ENCODE measurements at regions not wholly inside any gene's neighbourhood (a gene's known extent, or its start where the extent isn't known, plus 50 kb on each side); places are given as distances from the start of the nearest gene placed in this dataset.

GRCh38 chr2:72013726-72014125, 133.9 kb downstream of the CYP26B1 start:
- Histone ChIP-seq H3K36me3 (ENCODE audit: control insufficient read depth, insufficient read depth, low read length) (no peaks in the 10 kb centered on the region), H3K27ac (ENCODE audit: low read depth, low read length, severe bottlenecking) (no peak overlapping the region), H3K4me3 (ENCODE audit: extremely low read depth, insufficient read depth, low read length, poor library complexity, severe bottlenecking) (no peak overlapping the region), H3K9me3 (ENCODE audit: control insufficient read depth, low read length) (no peaks in the 10 kb centered on the region), H3K4me1 (ENCODE audit: control insufficient read depth, insufficient read depth, low read length, poor library complexity, severe bottlenecking) (no peaks in the 10 kb centered on the region)
- WGBS, 2 experiments (ENCODE audit: insufficient coverage in 2 of 2), result 100% methylated on average over 4 of the region's 6 CpGs

GRCh38 chr2:72012886-72013574, 134.6 kb downstream of the CYP26B1 start:
- Histone ChIP-seq H3K27ac (ENCODE audit: low read depth, low read length, severe bottlenecking) (no peak overlapping the region), H3K9me3 (ENCODE audit: control insufficient read depth, low read length) (no peaks in the 10 kb centered on the region), H3K4me3 (ENCODE audit: extremely low read depth, insufficient read depth, low read length, poor library complexity, severe bottlenecking) (no peak overlapping the region), H3K4me1 (ENCODE audit: control insufficient read depth, insufficient read depth, low read length, poor library complexity, severe bottlenecking) (no peaks in the 10 kb centered on the region), H3K36me3 (ENCODE audit: control insufficient read depth, insufficient read depth, low read length) (no peaks in the 10 kb centered on the region)
- WGBS, 2 experiments (ENCODE audit: insufficient coverage in 2 of 2), result 62 to 74% methylated on average over 7 of the region's 9 CpGs

- H3K4me3 ChIP-seq (ENCODE audit: extremely low read depth, insufficient read depth, low read length, poor library complexity, severe bottlenecking), result no peak overlapping the region
- H3K27ac ChIP-seq (ENCODE audit: low read depth, low read length, severe bottlenecking), result no peak overlapping the region
- no peaks in the 10 kb centered on the region for H3K36me3 ChIP-seq (ENCODE audit: control insufficient read depth, insufficient read depth, low read length)
- no peaks in the 10 kb centered on the region for H3K9me3 ChIP-seq (ENCODE audit: control insufficient read depth, low read length)
- H3K4me1 ChIP-seq (ENCODE audit: control insufficient read depth, insufficient read depth, low read length, poor library complexity, severe bottlenecking), result no peaks in the 10 kb centered on the region
- 89 to 96% methylated on average over 5 to 6 of the region's 6 CpGs for WGBS, 2 experiments (ENCODE audit: insufficient coverage in 2 of 2)
These were observed 135.9 kb downstream of the CYP26B1 start for GRCh38 chr2:72011791-72012190.

DNA sequence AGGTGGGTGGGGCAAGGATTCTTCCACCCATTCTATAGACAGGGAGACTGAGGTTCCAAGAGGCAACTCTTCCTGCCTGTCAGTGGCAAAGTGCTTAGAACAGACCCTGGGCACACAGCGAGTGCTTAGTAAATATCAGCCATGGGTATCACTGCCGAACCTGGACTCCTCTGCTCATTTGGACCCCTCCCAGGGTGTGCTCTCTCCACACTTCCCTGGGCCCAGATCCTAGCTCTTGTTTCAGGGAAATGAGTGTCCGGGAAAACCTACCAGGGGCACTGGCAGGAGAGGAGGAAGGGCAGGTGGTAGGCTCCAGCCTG, 136.3 kb downstream of the CYP26B1 start:
- no peak overlapping the region for H3K4me3 ChIP-seq (ENCODE audit: extremely low read depth, insufficient read depth, low read length, poor library complexity, severe bottlenecking)
- no peak overlapping the region for H3K27ac ChIP-seq (ENCODE audit: low read depth, low read length, severe bottlenecking)
- no peaks in the 10 kb centered on the region for H3K4me1 ChIP-seq (ENCODE audit: control insufficient read depth, insufficient read depth, low read length, poor library complexity, severe bottlenecking)
- WGBS, 2 experiments (ENCODE audit: insufficient coverage in 2 of 2), result 90 to 100% methylated on average over 2 to 3 of the region's 3 CpGs
- no peaks in the 10 kb centered on the region for H3K36me3 ChIP-seq (ENCODE audit: control insufficient read depth, insufficient read depth, low read length)
- no peaks in the 10 kb centered on the region for H3K9me3 ChIP-seq (ENCODE audit: control insufficient read depth, low read length)

- H3K4me1 ChIP-seq (ENCODE audit: control insufficient read depth, insufficient read depth, low read length, poor library complexity, severe bottlenecking), result no peaks in the 10 kb centered on the region
- no peak overlapping the region for H3K4me3 ChIP-seq (ENCODE audit: extremely low read depth, insufficient read depth, low read length, poor library complexity, severe bottlenecking)
- no peaks in the 10 kb centered on the region for H3K36me3 ChIP-seq (ENCODE audit: control insufficient read depth, insufficient read depth, low read length)
- H3K9me3 ChIP-seq (ENCODE audit: control insufficient read depth, low read length), result no peaks in the 10 kb centered on the region
- 87 to 88% methylated on average over 6 to 9 of the region's 13 CpGs for WGBS, 2 experiments (ENCODE audit: insufficient coverage in 2 of 2)
- H3K27ac ChIP-seq (ENCODE audit: low read depth, low read length, severe bottlenecking), result no peak overlapping the region
These were observed 136.9 kb downstream of the CYP26B1 start for GRCh38 chr2:72010647-72011369.

DNA sequence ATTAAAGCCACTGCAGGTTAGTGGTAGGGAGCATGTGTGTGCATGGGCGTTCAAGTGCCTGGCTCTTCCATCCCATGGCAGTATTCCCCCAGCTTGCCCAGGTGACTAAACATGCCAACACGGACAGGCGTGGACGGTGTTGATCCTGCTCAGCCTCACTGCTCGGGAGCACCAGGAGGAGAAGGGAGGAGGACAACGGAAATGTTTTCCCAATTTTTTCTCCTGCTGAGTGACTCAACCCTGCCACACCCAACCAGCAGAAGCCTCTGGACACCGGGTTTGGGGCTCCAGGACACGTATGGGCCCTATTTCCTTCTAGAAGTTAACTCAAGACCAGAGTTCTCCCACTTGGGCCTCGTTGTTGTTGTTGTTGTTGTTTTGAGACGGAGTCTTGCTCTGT, 139.1 kb downstream of the CYP26B1 start:
- Histone ChIP-seq H3K4me3 (ENCODE audit: extremely low read depth, insufficient read depth, low read length, poor library complexity, severe bottlenecking) (no peak overlapping the region), H3K27ac (ENCODE audit: low read depth, low read length, severe bottlenecking) (no peak overlapping the region), H3K4me1 (ENCODE audit: control insufficient read depth, insufficient read depth, low read length, poor library complexity, severe bottlenecking) (no peaks in the 10 kb centered on the region), H3K36me3 (ENCODE audit: control insufficient read depth, insufficient read depth, low read length) (no peaks in the 10 kb centered on the region), H3K9me3 (ENCODE audit: control insufficient read depth, low read length) (no peaks in the 10 kb centered on the region)
- WGBS, 2 experiments (ENCODE audit: insufficient coverage in 2 of 2), result 85 to 97% methylated on average over 9 to 10 of the region's 10 CpGs

DNA sequence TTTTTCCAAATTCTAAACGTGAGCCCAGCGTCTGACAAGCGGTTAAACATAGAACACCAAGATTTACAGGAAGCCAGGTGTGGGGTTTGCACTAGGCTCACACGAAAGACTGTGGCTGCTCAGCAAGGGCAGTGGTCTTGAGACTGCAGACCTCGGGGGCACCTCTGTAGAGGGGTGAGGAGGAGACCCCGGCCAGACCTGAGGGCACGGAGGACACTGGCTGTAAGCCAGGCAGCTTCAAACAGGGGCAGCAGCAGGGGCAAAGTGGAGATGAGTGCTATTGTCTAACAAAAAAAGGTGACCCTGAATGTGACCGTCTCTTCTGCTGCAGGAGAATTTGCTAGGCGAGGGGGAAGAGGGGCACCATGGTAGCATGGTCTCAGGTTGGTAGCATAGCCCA, 140.3 kb downstream of the CYP26B1 start:
- WGBS, 2 experiments (ENCODE audit: insufficient coverage in 2 of 2), result 87 to 94% methylated on average over 8 to 9 of the region's 9 CpGs
- no peak overlapping the region for H3K4me3 ChIP-seq (ENCODE audit: extremely low read depth, insufficient read depth, low read length, poor library complexity, severe bottlenecking)
- no peak overlapping the region for H3K27ac ChIP-seq (ENCODE audit: low read depth, low read length, severe bottlenecking)
- no peaks in the 10 kb centered on the region for H3K9me3 ChIP-seq (ENCODE audit: control insufficient read depth, low read length)
- H3K4me1 ChIP-seq (ENCODE audit: control insufficient read depth, insufficient read depth, low read length, poor library complexity, severe bottlenecking), result no peaks in the 10 kb centered on the region
- no peaks in the 10 kb centered on the region for H3K36me3 ChIP-seq (ENCODE audit: control insufficient read depth, insufficient read depth, low read length)

GRCh38 chr2:72006188-72006736, 141.4 kb downstream of the CYP26B1 start:
- H3K9me3 ChIP-seq (ENCODE audit: control insufficient read depth, low read length), result no peaks in the 10 kb centered on the region
- H3K4me3 ChIP-seq (ENCODE audit: extremely low read depth, insufficient read depth, low read length, poor library complexity, severe bottlenecking), result no peak overlapping the region
- WGBS, 2 experiments (ENCODE audit: insufficient coverage in 2 of 2), result 89 to 90% methylated on average over 7 to 8 of the region's 8 CpGs
- H3K4me1 ChIP-seq (ENCODE audit: control insufficient read depth, insufficient read depth, low read length, poor library complexity, severe bottlenecking), result no peaks in the 10 kb centered on the region
- H3K36me3 ChIP-seq (ENCODE audit: control insufficient read depth, insufficient read depth, low read length), result no peaks in the 10 kb centered on the region
- no peak overlapping the region for H3K27ac ChIP-seq (ENCODE audit: low read depth, low read length, severe bottlenecking)

DNA sequence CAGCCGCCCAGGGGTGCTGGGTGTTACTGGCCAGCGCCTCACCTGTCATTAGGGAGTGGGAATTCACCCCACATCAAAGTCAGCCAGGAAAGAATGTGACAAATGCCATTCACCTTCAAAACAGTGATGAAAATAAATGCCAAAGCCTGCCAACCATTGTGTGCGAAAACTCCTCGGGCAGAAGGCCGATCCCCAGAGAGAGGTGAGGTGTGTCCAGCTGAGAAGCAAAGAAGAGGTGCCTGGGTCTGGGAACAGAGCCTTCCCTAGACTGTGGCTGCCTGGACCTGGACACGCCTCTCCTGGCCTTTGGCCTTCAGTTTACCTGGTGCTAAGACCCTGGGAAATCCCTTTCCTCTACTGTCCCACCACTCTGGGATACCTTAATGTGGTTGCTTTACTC, 142.7 kb downstream of the CYP26B1 start:
- no peaks in the 10 kb centered on the region for H3K36me3 ChIP-seq (ENCODE audit: control insufficient read depth, insufficient read depth, low read length)
- WGBS, 2 experiments (ENCODE audit: insufficient coverage in 2 of 2), result 90 to 93% methylated on average over 6 of the region's 6 CpGs
- no peak overlapping the region for H3K4me3 ChIP-seq (ENCODE audit: extremely low read depth, insufficient read depth, low read length, poor library complexity, severe bottlenecking)
- H3K27ac ChIP-seq (ENCODE audit: low read depth, low read length, severe bottlenecking), result no peak overlapping the region
- H3K4me1 ChIP-seq (ENCODE audit: control insufficient read depth, insufficient read depth, low read length, poor library complexity, severe bottlenecking), result peaks cover 5% of the 10 kb centered on the region
- H3K9me3 ChIP-seq (ENCODE audit: control insufficient read depth, low read length), result no peaks in the 10 kb centered on the region

GRCh38 chr2:72004201-72004915, 143.3 kb downstream of the CYP26B1 start:
- Histone ChIP-seq H3K4me3 (ENCODE audit: extremely low read depth, insufficient read depth, low read length, poor library complexity, severe bottlenecking) (no peak overlapping the region), H3K9me3 (ENCODE audit: control insufficient read depth, low read length) (no peaks in the 10 kb centered on the region), H3K27ac (ENCODE audit: low read depth, low read length, severe bottlenecking) (no peak overlapping the region), H3K36me3 (ENCODE audit: control insufficient read depth, insufficient read depth, low read length) (no peaks in the 10 kb centered on the region), H3K4me1 (ENCODE audit: control insufficient read depth, insufficient read depth, low read length, poor library complexity, severe bottlenecking) (peaks cover 5% of the 10 kb centered on the region)
- 92 to 93% methylated on average over 4 to 6 of the region's 7 CpGs for whole genome bisulfite sequencing, 2 experiments (ENCODE audit: insufficient coverage in 2 of 2)
